DMS153 (cell line): ENCODE measurements at regions not wholly inside any gene's neighbourhood (a gene's known extent, or its start where the extent isn't known, plus 50 kb on each side); places are given as distances from the start of the nearest gene placed in this dataset.
A peak's percentile ranks its signal among the peaks of the same experiment; 100 is the strongest.

Experiments used
- DNase-seq: peaks from one replicate; lab custom pipeline; 2025; lab: John Stamatoyannopoulos, UW

GRCh38 chr7:131183611-131184119, 144.0 kb upstream of the MKLN1 start:
- no peak for DNase-seq

- no peak for DNase-seq
These were observed 140.9 kb upstream of the MKLN1 start for GRCh38 chr7:131186816-131187215.

GRCh38 chr7:131188367-131189339, 139.0 kb upstream of the MKLN1 start:
- no peak for DNase-seq

GRCh38 chr7:131189488-131189887, 138.2 kb upstream of the MKLN1 start:
- DNase-seq = no peak

- DNase-seq = no peak
These were observed 137.5 kb upstream of the MKLN1 start for GRCh38 chr7:131190146-131190545.

GRCh38 chr7:131190581-131190980, 137.1 kb upstream of the MKLN1 start:
- no peak for DNase-seq

- DNase-seq = peak; percentile 17
These were observed 133.4 kb upstream of the MKLN1 start for GRCh38 chr7:131194070-131194865.

GRCh38 chr7:131196803-131197202, 130.9 kb upstream of the MKLN1 start:
- DNase-seq = no peak

- no peak for DNase-seq
These were observed 129.6 kb upstream of the MKLN1 start for GRCh38 chr7:131197920-131198615.

GRCh38 chr7:131202451-131202850, 125.2 kb upstream of the MKLN1 start:
- DNase-seq = no peak

- no peak for DNase-seq
These were observed 124.2 kb upstream of the MKLN1 start for GRCh38 chr7:131203291-131203976.

- DNase-seq = no peak
These were observed 118.9 kb upstream of the MKLN1 start for GRCh38 chr7:131208777-131209176.

- no peak for DNase-seq
These were observed 117.1 kb upstream of the MKLN1 start for GRCh38 chr7:131210618-131211017.

- DNase-seq = no peak
These were observed 116.2 kb upstream of the MKLN1 start for GRCh38 chr7:131211500-131211899.

GRCh38 chr7:131212114-131212513, 115.6 kb upstream of the MKLN1 start:
- no peak for DNase-seq

- no peak for DNase-seq
These were observed 108.9 kb upstream of the MKLN1 start for GRCh38 chr7:131218727-131219128.

- DNase-seq = no peak
These were observed 108.2 kb upstream of the MKLN1 start for GRCh38 chr7:131219312-131220041.

- no peak for DNase-seq
These were observed 106.6 kb upstream of the MKLN1 start for GRCh38 chr7:131221061-131221460.

- no peak for DNase-seq
These were observed 105.5 kb upstream of the MKLN1 start for GRCh38 chr7:131222171-131222570.

GRCh38 chr7:131223151-131223550, 104.5 kb upstream of the MKLN1 start:
- no peak for DNase-seq

GRCh38 chr7:131224996-131225395, 102.7 kb upstream of the MKLN1 start:
- no peak for DNase-seq
